Endothelial cell of umbilical vein (primary cell): ENCODE measurements at regions not wholly inside any gene's neighbourhood (a gene's known extent, or its start where the extent isn't known, plus 50 kb on each side); places are given as distances from the start of the nearest gene placed in this dataset.

Experiments
- BruUV-seq: library from RNA; stranded (reverse); fragments of 400-500 nt; replicated peaks from 2 replicates; lab custom pipeline; 2021; lab: Mats Ljungman, UMichigan
- CTCF ChIA-PET: fragments of 300-600, 350-600 bp; sonication (Branson Sonifier 250); formaldehyde crosslinking; loops from one replicate; lab custom pipeline; 2021; ENCODE audit warnings: antibody characterized with exemption, inconsistent platforms; lab: Charles Lee
- POLR2A ChIA-PET: fragments of 300-600, 350-600 bp; sonication (Branson Sonifier 250); formaldehyde crosslinking; loops from one replicate; lab custom pipeline; 2021; ENCODE audit warnings: antibody characterized with exemption, inconsistent platforms; lab: Charles Lee
- DNase-seq: peaks from one replicate; pipeline ENCODE4 v3.0.0-alpha.2; 2011; ENCODE audit warnings: low read depth, low spot score
- FAIRE-seq: peaks from 2 replicates; lab custom pipeline; 2011; peaks lifted over from hg19 to GRCh38; lab: Jason Lieb, UNC
- H2AFZ ChIP-seq: 2 replicates; pipeline ENCODE4 v1.6.0; 2012; ENCODE audit warnings: low read depth, low read length, control low read depth, inconsistent platforms
- H3K27ac ChIP-seq: 2 replicates; pipeline ENCODE4 v1.5.1; 2011; ENCODE audit warnings: low read depth, mild to moderate bottlenecking, control low read depth, low read length, moderate library complexity; ENCODE audit not compliant: insufficient read depth
- H3K27me3 ChIP-seq, 2 experiments: 2 replicates each; pipeline versions ENCODE4 v1.6.0 to v1.6.1; 2011; ENCODE audit warnings: low read length in 2 of 2, mixed read lengths in 1 of 2; ENCODE audit not compliant: control insufficient read depth in 2 of 2, insufficient read depth in 2 of 2
- H3K36me3 ChIP-seq, 2 experiments: 2 replicates in 1 of 2; 3 replicates in 1 of 2; pipeline ENCODE4 v1.5.1; 2011; ENCODE audit warnings: low read length in 2 of 2, mild to moderate bottlenecking in 1 of 2, moderate library complexity in 1 of 2; ENCODE audit not compliant: control insufficient read depth in 2 of 2, insufficient read depth in 2 of 2; ENCODE audit errors: extremely low read depth in 1 of 2
- H3K4me1 ChIP-seq: 3 replicates; pipeline ENCODE4 v1.5.1; 2011; ENCODE audit warnings: mild to moderate bottlenecking, low read length; ENCODE audit not compliant: control insufficient read depth, insufficient read depth; ENCODE audit errors: extremely low read depth
- H3K4me2 ChIP-seq: 2 replicates; pipeline ENCODE4 v1.6.1; 2011; ENCODE audit warnings: low read length, control low read depth, mixed read lengths; ENCODE audit not compliant: insufficient read depth
- H3K4me3 ChIP-seq, 3 experiments: fragments of 200-600 bp in 1 of 3; sonication (generic), shearing (Covaris generic) in 1 of 3; replicated peaks in 1 of 3; 2 replicates each; pipeline ENCODE4 v1.5.1; 2011 to 2016; ENCODE audit warnings: control low read depth in 3 of 3, low read length in 3 of 3, mild to moderate bottlenecking in 2 of 3, inconsistent platforms in 1 of 3, low read depth in 1 of 3, moderate library complexity in 1 of 3; ENCODE audit not compliant: insufficient read depth in 1 of 3
- H3K79me2 ChIP-seq: 2 replicates; pipeline ENCODE4 v1.6.0; 2012; ENCODE audit warnings: low read length, inconsistent platforms; ENCODE audit not compliant: control insufficient read depth, insufficient read depth
- H3K9ac ChIP-seq: replicated peaks from 2 replicates; pipeline ENCODE3; 2011; ENCODE audit warnings: low read length, control low read depth; ENCODE audit not compliant: insufficient read depth; ENCODE audit errors: extremely low read depth
- H3K9me1 ChIP-seq: replicated peaks from 3 replicates; pipeline ENCODE4 v1.6.0; 2011; ENCODE audit warnings: mild to moderate bottlenecking, low read length; ENCODE audit not compliant: control insufficient read depth, insufficient read depth; ENCODE audit errors: extremely low read depth
- H3K9me3 ChIP-seq: replicated peaks from 2 replicates; pipeline ENCODE4 v1.5.1; 2012; ENCODE audit warnings: low read length, inconsistent platforms; ENCODE audit not compliant: control insufficient read depth, insufficient read depth
- H4K20me1 ChIP-seq: replicated peaks from 2 replicates; pipeline ENCODE3; 2011; ENCODE audit warnings: mild to moderate bottlenecking, low read length; ENCODE audit not compliant: control insufficient read depth, insufficient read depth; ENCODE audit errors: extremely low read depth
- EZH2 ChIP-seq: IDR thresholded peaks from 2 replicates; pipeline ENCODE4 v1.6.1; 2012; ENCODE audit warnings: borderline replicate concordance, low read depth, mild to moderate bottlenecking, moderate library complexity, low read length, inconsistent platforms; ENCODE audit not compliant: severe bottlenecking
- FOS ChIP-seq: IDR thresholded peaks from 2 replicates; pipeline ENCODE4 v1.6.1; 2011; ENCODE audit warnings: mild to moderate bottlenecking, low read length, moderate library complexity, borderline replicate concordance; ENCODE audit not compliant: insufficient read depth
- GATA2 ChIP-seq: IDR thresholded peaks from 2 replicates; pipeline ENCODE4 v1.7.0; 2011; ENCODE audit warnings: low read depth, mild to moderate bottlenecking, moderate library complexity, mixed read lengths, low read length; ENCODE audit not compliant: insufficient read length, insufficient read depth
- JUN ChIP-seq: IDR thresholded peaks from 2 replicates; pipeline ENCODE4 v1.6.1; 2011; ENCODE audit warnings: borderline replicate concordance, low read depth; ENCODE audit not compliant: insufficient read length, insufficient read depth
- MYC ChIP-seq: IDR thresholded peaks from one replicate; pipeline ENCODE4 v1.6.1; 2011; ENCODE audit warnings: mild to moderate bottlenecking, low read depth, low read length
- POLR2A ChIP-seq: IDR thresholded peaks from 2 replicates; pipeline ENCODE4 v1.6.1; 2012; ENCODE audit warnings: low read depth, mild to moderate bottlenecking, control low read depth, low read length
- POLR2AphosphoS5 ChIP-seq: IDR thresholded peaks from 2 replicates; pipeline ENCODE4 v1.6.1; 2012; ENCODE audit warnings: low read depth, mild to moderate bottlenecking, control low read depth, low read length, moderate library complexity; ENCODE audit not compliant: insufficient read depth
- dilution Hi-C: fragments of 300-500 bp; cut with MboI; formaldehyde crosslinking; loops from one replicate; pipeline ENCODE4 v1.15.0; 2019; ENCODE audit warnings: low sequenced_read_pairs; ENCODE audit not compliant: extremely low pct_ligation_motif_present
- intact Hi-C: fragments of 100-400 bp; cut with micrococcal nuclease; formaldehyde crosslinking; loops from one replicate; pipeline ENCODE4 v1.10.0; 2022
- TF ChIP-seq, protein P1 (sequence below): IDR thresholded peaks from 2 replicates; pipeline ENCODE4 v1.6.1; 2011; ENCODE audit not compliant: insufficient read depth, insufficient read length
- TF ChIP-seq, protein P2 (sequence below), 2 donors: IDR thresholded peaks; 1 replicate in 1 of 2; 2 replicates in 1 of 2; pipeline ENCODE4 v1.5.1; 2011; ENCODE audit warnings: low read length in 2 of 2, mild to moderate bottlenecking in 2 of 2, moderate library complexity in 2 of 2, control low read depth in 1 of 2, inconsistent platforms in 1 of 2, low read depth in 1 of 2; ENCODE audit not compliant: insufficient read depth in 1 of 2; ENCODE audit errors: extremely low read depth in 1 of 2

DNA sequence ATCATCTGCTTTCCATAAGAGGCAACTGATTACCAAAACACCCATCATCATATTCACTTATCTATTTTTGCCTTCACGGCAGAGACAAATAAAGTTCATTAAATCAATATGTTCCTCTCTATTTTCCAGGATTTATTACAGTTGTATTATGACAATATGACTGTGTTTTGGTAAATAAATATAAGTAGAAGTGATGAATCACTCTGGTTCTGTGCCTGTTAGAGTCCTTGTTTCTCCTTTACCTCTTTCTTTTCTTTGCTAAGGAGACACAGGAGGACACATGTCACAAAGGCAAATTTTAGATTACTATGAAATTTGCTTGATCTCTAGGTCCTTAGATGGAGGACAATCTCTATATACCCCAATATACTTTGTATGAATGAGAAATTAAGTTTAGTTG lies 152.6 kb upstream of the PLSCR5 start:
- no peaks in the 10 kb centered on the region for H3K9me3 ChIP-seq
- no peak overlapping the region for H2AFZ ChIP-seq
- H3K4me2 ChIP-seq, result no peak overlapping the region
- FAIRE-seq (no peak), DNase-seq (no peak)
- TF ChIP-seq EZH2 (no peak), JUN (no peak), GATA2 (no peak), FOS (no peak), POLR2A (no peak), POLR2AphosphoS5 (no peak), MYC (no peak)
- TF ChIP-seq, protein P1, sequence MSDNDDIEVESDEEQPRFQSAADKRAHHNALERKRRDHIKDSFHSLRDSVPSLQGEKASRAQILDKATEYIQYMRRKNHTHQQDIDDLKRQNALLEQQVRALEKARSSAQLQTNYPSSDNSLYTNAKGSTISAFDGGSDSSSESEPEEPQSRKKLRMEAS, result no peak
- TF ChIP-seq, protein P2, sequence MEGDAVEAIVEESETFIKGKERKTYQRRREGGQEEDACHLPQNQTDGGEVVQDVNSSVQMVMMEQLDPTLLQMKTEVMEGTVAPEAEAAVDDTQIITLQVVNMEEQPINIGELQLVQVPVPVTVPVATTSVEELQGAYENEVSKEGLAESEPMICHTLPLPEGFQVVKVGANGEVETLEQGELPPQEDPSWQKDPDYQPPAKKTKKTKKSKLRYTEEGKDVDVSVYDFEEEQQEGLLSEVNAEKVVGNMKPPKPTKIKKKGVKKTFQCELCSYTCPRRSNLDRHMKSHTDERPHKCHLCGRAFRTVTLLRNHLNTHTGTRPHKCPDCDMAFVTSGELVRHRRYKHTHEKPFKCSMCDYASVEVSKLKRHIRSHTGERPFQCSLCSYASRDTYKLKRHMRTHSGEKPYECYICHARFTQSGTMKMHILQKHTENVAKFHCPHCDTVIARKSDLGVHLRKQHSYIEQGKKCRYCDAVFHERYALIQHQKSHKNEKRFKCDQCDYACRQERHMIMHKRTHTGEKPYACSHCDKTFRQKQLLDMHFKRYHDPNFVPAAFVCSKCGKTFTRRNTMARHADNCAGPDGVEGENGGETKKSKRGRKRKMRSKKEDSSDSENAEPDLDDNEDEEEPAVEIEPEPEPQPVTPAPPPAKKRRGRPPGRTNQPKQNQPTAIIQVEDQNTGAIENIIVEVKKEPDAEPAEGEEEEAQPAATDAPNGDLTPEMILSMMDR (IDR thresholded peaks at IDR 0.05; ENCODE audit: extremely low read depth in 1 of 2, insufficient read depth in 1 of 2, low read depth in 1 of 2, low read length in 2 of 2), result no peak
- CTCF ChIA-PET, result no interaction called here
- POLR2A ChIA-PET, result no interaction called here
- H3K79me2 ChIP-seq, result no peaks in the 10 kb centered on the region
- no peaks in the 10 kb centered on the region for H3K36me3 ChIP-seq
- H3K27ac ChIP-seq, result no peak overlapping the region
- no peaks in the 10 kb centered on the region for H3K4me1 ChIP-seq
- H4K20me1 ChIP-seq, result no peaks in the 10 kb centered on the region
- intact Hi-C loops (no loop called here), dilution Hi-C loops (no loop called here)
- no peaks in the 10 kb centered on the region for H3K27me3 ChIP-seq
- no peak overlapping the region for H3K4me3 ChIP-seq
- BruUV-seq, result no TSS peak
- H3K9me1 ChIP-seq, result no peaks in the 10 kb centered on the region
- no peak overlapping the region for H3K9ac ChIP-seq
